Ovary (tissue), 7 donors: ENCODE measurements at regions not wholly inside any gene's neighbourhood (a gene's known extent, or its start where the extent isn't known, plus 50 kb on each side); places are given as distances from the start of the nearest gene placed in this dataset.

ENCODE experiments used
- DNase-seq, 5 donors: peaks; one replicate each; pipeline ENCODE4 v3.0.0-alpha.2; 2019 to 2020
- H3K27ac ChIP-seq, 2 donors: fragments of 200-600 bp; one replicate each; pipeline versions ENCODE4 v1.5.1 to v1.8.0; 2019 to 2022
- H3K27me3 ChIP-seq: fragments of 200-600 bp; one replicate; pipeline ENCODE4 v1.8.0; 2022
- H3K36me3 ChIP-seq: fragments of 200-600 bp; sonication (generic); one replicate; pipeline ENCODE4 v1.5.1; 2019
- H3K4me1 ChIP-seq: one replicate; pipeline ENCODE4 v1.8.1; 2013; ENCODE audit warnings: mild to moderate bottlenecking, moderate library complexity; ENCODE audit not compliant: insufficient read depth
- H3K4me3 ChIP-seq: fragments of 200-600 bp; sonication (generic); one replicate; pipeline ENCODE4 v1.5.1; 2017
- H3K9me3 ChIP-seq, 2 donors: fragments of 200-600 bp in 1 of 2; sonication (generic) in 1 of 2; one replicate each; pipeline versions ENCODE4 v1.5.1 to v1.8.1; 2013 to 2019; ENCODE audit warnings: mild to moderate bottlenecking in 1 of 2, moderate library complexity in 1 of 2
- CTCF ChIP-seq, 3 donors: fragments of 450-650 bp in 2 of 3; fragments of 200-600 bp in 1 of 3; IDR thresholded peaks; one replicate each; pipeline versions ENCODE4 v1.5.1 to v1.8.0; 2016 to 2022; ENCODE audit warnings: antibody characterized with exemption in 3 of 3, mild to moderate bottlenecking in 1 of 3
- EP300 ChIP-seq: sonication (generic); formaldehyde crosslinking; IDR thresholded peaks from one replicate; pipeline ENCODE4 v1.6.1; 2017; ENCODE audit warnings: antibody characterized with exemption
- POLR2A ChIP-seq: fragments of 450-650 bp; IDR thresholded peaks from one replicate; pipeline ENCODE4 v1.6.1; 2017; ENCODE audit warnings: antibody characterized with exemption, mild to moderate bottlenecking, moderate library complexity
- WGBS, 3 donors: extraction: QIAGEN DNeasy Blood & Tissue Kit in 1 of 3; methylation state at CpG; one replicate each; pipeline versions ENCODE4 v1.1.5 to v1.1.7; 2013 to 2017; 5-methylcytosine and 5-hydroxymethylcytosine counted together
- intact Hi-C, 4 donors: fragments of 100-400 bp; cut with DNase I; formaldehyde crosslinking; loops; one replicate each; pipeline versions ENCODE4 v1.11.0 to v1.15.1; 2022 to 2023
- donor health status: DM: no; HTN: no; CAD: no; lungs with moderate emphysema.
- donor health status: DM: no; HTN: no; CAD: no.
- donor health status: Bipolar disorder and iron deficiency.
- donor health status: DM: no; HTN: no; CAD: no.
- donor health status: DM: yes; HTN: yes; CAD: no.

- no peaks in the 10 kb centered on the region for H3K4me1 ChIP-seq
- H3K27ac ChIP-seq, result no peak overlapping the region
- no peaks in the 10 kb centered on the region for H3K36me3 ChIP-seq
- no peak overlapping the region for H3K4me3 ChIP-seq
- DNase-seq, result no peak
- TF ChIP-seq CTCF (IDR thresholded peaks at IDR 0.05), result no peak
- TF ChIP-seq EP300, result no peak
- no peak for TF ChIP-seq POLR2A
- intact Hi-C loops, result no loop called here
- 76 to 82% (median 81%) methylated on average over 2 of the region's 2 CpGs for WGBS, 3 donors
- H3K9me3 ChIP-seq, result no peaks in the 10 kb centered on the region
- H3K27me3 ChIP-seq, result no peaks in the 10 kb centered on the region
These were observed 162.3 kb upstream of the TSC22D1 start for GRCh38 chr13:44738463-44738862.

GRCh38 chr13:44735806-44736205 lies 159.7 kb upstream of the TSC22D1 start:
- Histone ChIP-seq H3K4me1 (no peaks in the 10 kb centered on the region), H3K27me3 (no peaks in the 10 kb centered on the region), H3K9me3 (no peaks in the 10 kb centered on the region), H3K4me3 (no peak overlapping the region), H3K36me3 (no peaks in the 10 kb centered on the region), H3K27ac (no peak overlapping the region)
- no peak for DNase-seq
- WGBS, 3 donors, result 58 to 87% (median 72%) methylated on average over 4 of the region's 4 CpGs
- no peak for TF ChIP-seq CTCF (IDR thresholded peaks at IDR 0.05)
- TF ChIP-seq POLR2A, result no peak
- TF ChIP-seq EP300, result no peak
- intact Hi-C loops, result no loop called here

GRCh38 chr13:44734201-44734707 lies 158.1 kb upstream of the TSC22D1 start:
- 42 to 54% (median 42%) methylated on average over 1 of the region's 1 CpG for WGBS, 3 donors
- TF ChIP-seq EP300 (no peak), POLR2A (no peak), CTCF (IDR thresholded peaks at IDR 0.05) (no peak)
- no peak overlapping the region for H3K27ac ChIP-seq
- H3K36me3 ChIP-seq, result no peaks in the 10 kb centered on the region
- no peak for DNase-seq
- H3K4me1 ChIP-seq, result no peaks in the 10 kb centered on the region
- H3K4me3 ChIP-seq, result no peak overlapping the region
- H3K9me3 ChIP-seq, result no peaks in the 10 kb centered on the region
- no peaks in the 10 kb centered on the region for H3K27me3 ChIP-seq
- intact Hi-C loops, result no loop called here

- intact Hi-C loops, result no loop called here
- no peak for DNase-seq
- Histone ChIP-seq H3K36me3 (no peaks in the 10 kb centered on the region), H3K9me3 (no peaks in the 10 kb centered on the region), H3K27ac (no peak overlapping the region), H3K4me3 (no peak overlapping the region), H3K27me3 (no peaks in the 10 kb centered on the region), H3K4me1 (no peaks in the 10 kb centered on the region)
- TF ChIP-seq POLR2A, result no peak
- no peak for TF ChIP-seq EP300
- no peak for TF ChIP-seq CTCF (IDR thresholded peaks at IDR 0.05)
- WGBS, 3 donors, result 82 to 86% (median 82%) methylated on average over 13 of the region's 13 CpGs
These were observed 156.5 kb upstream of the TSC22D1 start for GRCh38 chr13:44732503-44733098.
